Stomach (tissue), 8 donors: ENCODE measurements at regions not wholly inside any gene's neighbourhood (a gene's known extent, or its start where the extent isn't known, plus 50 kb on each side); places are given as distances from the start of the nearest gene placed in this dataset.

Source experiments
- DNase-seq, 2 donors: peaks; one replicate each; pipeline versions ENCODE4 v3.0.0 to v3.0.0-alpha.2; 2013 to 2019
- H3K27ac ChIP-seq, 5 donors: fragments of 200-600 bp in 4 of 5; sonication (generic) in 4 of 5; one replicate each; pipeline ENCODE4 v1.5.1; 2013 to 2019; ENCODE audit warnings: mild to moderate bottlenecking in 1 of 5, moderate library complexity in 1 of 5
- H3K27me3 ChIP-seq, 3 donors: fragments of 200-600 bp; sonication (generic); one replicate each; pipeline ENCODE4 v1.5.1; 2017 to 2019; ENCODE audit warnings: mixed run types in 1 of 3
- H3K36me3 ChIP-seq, 4 donors: fragments of 200-600 bp; sonication (generic); 1 replicate in 3 of 4; 2 replicates in 1 of 4; pipeline ENCODE4 v1.5.1; 2016 to 2019
- H3K4me1 ChIP-seq, 4 donors: fragments of 200-600 bp; sonication (generic); one replicate each; pipeline ENCODE4 v1.5.1; 2016 to 2019
- H3K4me3 ChIP-seq, 4 donors: fragments of 200-600 bp; sonication (generic) in 3 of 4; one replicate each; pipeline ENCODE4 v1.5.1; 2016 to 2019; ENCODE audit warnings: mild to moderate bottlenecking in 1 of 4
- H3K9me3 ChIP-seq, 4 donors: fragments of 200-600 bp; sonication (generic); one replicate each; pipeline ENCODE4 v1.5.1; 2016 to 2019
- CTCF ChIP-seq, 7 experiments: fragments of 450-650 bp in 4 of 7; fragments of 200-600 bp in 3 of 7; sonication (generic) in 3 of 7; IDR thresholded peaks; one replicate each; pipeline ENCODE4 v1.5.1; 2016 to 2019; ENCODE audit warnings: antibody characterized with exemption in 7 of 7, control low read depth in 2 of 7, mild to moderate bottlenecking in 1 of 7
- EP300 ChIP-seq: sonication (generic); formaldehyde crosslinking; IDR thresholded peaks from one replicate; pipeline ENCODE4 v1.6.1; 2017; ENCODE audit warnings: antibody characterized with exemption
- POLR2A ChIP-seq, 4 donors: fragments of 450-650 bp; IDR thresholded peaks; one replicate each; pipeline ENCODE4 v1.6.1; 2016; ENCODE audit warnings: antibody characterized with exemption in 4 of 4, control low read depth in 2 of 4, mild to moderate bottlenecking in 1 of 4, moderate library complexity in 1 of 4
- POLR2AphosphoS5 ChIP-seq, 3 donors: sonication (generic); formaldehyde crosslinking; IDR thresholded peaks; one replicate each; pipeline ENCODE4 v1.6.1; 2016; ENCODE audit warnings: antibody characterized with exemption in 3 of 3
- WGBS, 5 donors: extraction: QIAGEN DNeasy Blood & Tissue Kit in 3 of 5; methylation state at CpG; one replicate each; pipeline versions ENCODE4 v1.1.5 to v1.1.7; 2013 to 2018; 5-methylcytosine and 5-hydroxymethylcytosine counted together
- intact Hi-C: fragments of 100-400 bp; cut with DNase I; formaldehyde crosslinking; loops from one replicate; pipeline ENCODE4 v1.15.1; 2023; ENCODE audit warnings: low total_unique reads
- donor health status: healthy with polysubstance abuse.
- donor health status: Bipolar disorder and iron deficiency.
- donor health status: healthy.

DNA sequence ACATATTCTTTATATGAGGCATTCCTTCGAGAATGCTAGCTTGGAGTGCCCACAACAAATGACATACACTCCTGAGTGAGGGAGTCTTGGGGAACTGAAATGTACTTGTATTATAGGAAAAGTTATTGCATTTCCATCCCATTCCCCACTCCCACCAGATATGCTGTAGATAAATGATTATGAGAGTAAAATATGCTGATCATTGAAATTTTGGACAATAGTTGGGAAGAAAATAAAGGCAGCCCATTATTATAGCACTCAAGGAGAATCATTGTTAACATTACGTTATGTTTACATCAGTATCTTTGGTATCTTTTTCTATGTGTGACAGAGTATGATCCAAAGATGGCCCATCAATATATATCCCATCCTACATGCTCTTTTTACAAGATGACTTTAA is 194.4 kb downstream of the GATA3 start:
- DNase-seq, result no peak
- no peaks in the 10 kb centered on the region for H3K27me3 ChIP-seq
- no peaks in the 10 kb centered on the region for H3K36me3 ChIP-seq
- no peak overlapping the region for H3K27ac ChIP-seq
- no peak overlapping the region for H3K4me3 ChIP-seq
- no peaks in the 10 kb centered on the region for H3K4me1 ChIP-seq
- TF ChIP-seq EP300, result no peak
- TF ChIP-seq POLR2AphosphoS5 (IDR thresholded peaks at IDR 0.05), result no peak
- no peak for TF ChIP-seq CTCF (IDR thresholded peaks at IDR 0.05)
- intact Hi-C loops, result no loop called here
- WGBS, 5 donors, result 62 to 74% (median 72%) methylated on average over 2 of the region's 2 CpGs
- peaks cover 0 to 25% (median 17%) of the 10 kb centered on the region in 4 donors for H3K9me3 ChIP-seq

GRCh38 chr10:8254350-8254749 is 199.9 kb downstream of the GATA3 start:
- Histone ChIP-seq H3K27me3 (no peaks in the 10 kb centered on the region), H3K36me3 (no peaks in the 10 kb centered on the region), H3K9me3 (peaks cover 0 to 9% (median 5%) of the 10 kb centered on the region in 4 donors), H3K27ac (no peak overlapping the region), H3K4me3 (no peak overlapping the region), H3K4me1 (no peaks in the 10 kb centered on the region)
- no peak for TF ChIP-seq POLR2AphosphoS5 (IDR thresholded peaks at IDR 0.05)
- TF ChIP-seq EP300, result no peak
- TF ChIP-seq CTCF (IDR thresholded peaks at IDR 0.05), result no peak
- no peak for TF ChIP-seq POLR2A (IDR thresholded peaks at IDR 0.05)
- intact Hi-C loops, result no loop called here
- no peak for DNase-seq
- WGBS, 5 donors, result 33 to 63% (median 54%) methylated on average over 1 of the region's 1 CpG

DNA sequence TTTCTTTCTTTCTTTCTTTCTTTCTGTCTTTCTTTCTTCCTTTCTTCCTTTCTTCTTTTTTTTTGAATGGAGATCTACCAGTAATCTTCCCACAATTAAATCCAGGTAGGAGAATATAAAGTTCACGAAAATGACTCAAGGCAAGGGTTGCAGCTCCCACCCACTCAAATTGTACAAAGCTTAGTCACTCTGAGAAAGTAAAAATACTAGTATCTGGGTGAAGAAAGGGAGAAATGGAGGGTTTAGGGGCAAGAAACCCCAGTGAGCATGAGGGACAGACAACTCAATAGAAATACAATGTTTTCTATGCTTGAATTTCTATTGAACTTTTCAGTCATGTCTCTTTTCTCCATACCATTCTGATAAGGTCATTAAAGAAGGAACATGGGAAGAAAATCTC is 200.8 kb downstream of the GATA3 start:
- WGBS, 5 donors, result 65 to 86% (median 77%) methylated on average over 1 of the region's 1 CpG
- TF ChIP-seq POLR2AphosphoS5 (IDR thresholded peaks at IDR 0.05) (no peak), EP300 (no peak), CTCF (IDR thresholded peaks at IDR 0.05) (no peak), POLR2A (IDR thresholded peaks at IDR 0.05) (no peak)
- no peak overlapping the region for H3K4me3 ChIP-seq
- no peak for DNase-seq
- peaks cover 0 to 5% (median 2%) of the 10 kb centered on the region in 4 donors for H3K9me3 ChIP-seq
- intact Hi-C loops, result no loop called here
- no peaks in the 10 kb centered on the region for H3K4me1 ChIP-seq
- no peaks in the 10 kb centered on the region for H3K36me3 ChIP-seq
- H3K27me3 ChIP-seq, result no peaks in the 10 kb centered on the region
- H3K27ac ChIP-seq, result no peak overlapping the region

DNA sequence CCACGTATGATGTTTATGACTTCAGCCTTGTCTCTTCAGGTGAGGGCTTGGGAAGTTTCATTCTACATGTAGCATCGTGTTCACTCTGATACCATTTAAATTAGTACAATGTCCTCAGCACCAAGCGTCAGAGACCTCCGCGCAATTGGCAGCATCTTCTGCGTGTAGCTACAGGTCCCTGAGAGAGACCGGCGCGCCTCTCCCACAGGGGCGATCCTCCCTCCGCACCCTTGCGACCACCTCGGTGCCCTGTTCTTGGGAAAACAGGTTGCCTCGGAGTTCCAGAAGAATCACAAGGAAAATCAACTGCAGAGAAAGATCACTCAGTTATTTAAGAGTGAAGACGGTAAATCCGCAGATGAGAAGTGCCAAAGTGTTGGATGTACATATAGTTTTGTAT is 206.2 kb downstream of the GATA3 start:
- Histone ChIP-seq H3K9me3 (peaks cover 0 to 5% (median 2%) of the 10 kb centered on the region in 4 donors), H3K36me3 (no peaks in the 10 kb centered on the region), H3K27ac (no peak overlapping the region), H3K27me3 (peaks cover 0 to 9% (median 0%) of the 10 kb centered on the region in 3 donors), H3K4me3 (no peak overlapping the region), H3K4me1 (no peaks in the 10 kb centered on the region)
- no peak for TF ChIP-seq CTCF (IDR thresholded peaks at IDR 0.05)
- no peak for TF ChIP-seq POLR2AphosphoS5 (IDR thresholded peaks at IDR 0.05)
- no peak for TF ChIP-seq POLR2A (IDR thresholded peaks at IDR 0.05)
- TF ChIP-seq EP300, result no peak
- WGBS, 5 donors, result 92 to 94% (median 93%) methylated on average over 16 of the region's 16 CpGs
- intact Hi-C loops, result no loop called here
- DNase-seq, result no peak
